ENCODE measurements at regions not wholly inside any gene's neighbourhood (a gene's known extent, or its start where the extent isn't known, plus 50 kb on each side); places are given as distances from the start of the nearest gene placed in this dataset.

GRCh38 chr11:32186118-32186517 lies 95.2 kb downstream of the RCN1 start:
- no peak for DNase-seq (ENCODE audit: low read depth in 1 of 2, low spot score in 1 of 2)
- Histone ChIP-seq H3K4me3 (replicated peaks; ENCODE audit: insufficient read depth, low read length) (no peak overlapping the region), H3K27me3 (ENCODE audit: insufficient read depth, poor library complexity, severe bottlenecking) (peaks cover 2% of the 10 kb centered on the region), H3K27ac (replicated peaks) (no peak overlapping the region)
- TF ChIP-seq REST (IDR thresholded peaks at IDR 0.05; ENCODE audit: insufficient replicate concordance, low read depth), result no peak
- no peak for TF ChIP-seq CTCF (IDR thresholded peaks at IDR 0.05; ENCODE audit: insufficient read depth, low read length)
- no peak for TF ChIP-seq SPI1 (IDR thresholded peaks at IDR 0.05; ENCODE audit: borderline replicate concordance, low read depth)
- TF ChIP-seq GABPA (IDR thresholded peaks at IDR 0.05; ENCODE audit: low read depth), result no peak
- no peak for TF ChIP-seq POLR2AphosphoS5 (IDR thresholded peaks at IDR 0.05; ENCODE audit: low read depth)

GRCh38 chr11:32187111-32187510 lies 96.2 kb downstream of the RCN1 start:
- peaks cover 2% of the 10 kb centered on the region for H3K27me3 ChIP-seq (ENCODE audit: insufficient read depth, poor library complexity, severe bottlenecking)
- no peak overlapping the region for H3K27ac ChIP-seq (replicated peaks)
- TF ChIP-seq GABPA (IDR thresholded peaks at IDR 0.05; ENCODE audit: low read depth) (no peak), POLR2AphosphoS5 (IDR thresholded peaks at IDR 0.05; ENCODE audit: low read depth) (no peak), SPI1 (IDR thresholded peaks at IDR 0.05; ENCODE audit: borderline replicate concordance, low read depth) (no peak), CTCF (IDR thresholded peaks at IDR 0.05; ENCODE audit: insufficient read depth, low read length) (no peak), REST (IDR thresholded peaks at IDR 0.05; ENCODE audit: insufficient replicate concordance, low read depth) (no peak)
- no peak overlapping the region for H3K4me3 ChIP-seq (replicated peaks; ENCODE audit: insufficient read depth, low read length)
- no peak for DNase-seq (ENCODE audit: low read depth in 1 of 2, low spot score in 1 of 2)

- no peaks in the 10 kb centered on the region for H3K27me3 ChIP-seq (ENCODE audit: insufficient read depth, poor library complexity, severe bottlenecking)
- H3K27ac ChIP-seq (replicated peaks), result no peak overlapping the region
- H3K4me3 ChIP-seq (replicated peaks; ENCODE audit: insufficient read depth, low read length), result no peak overlapping the region
- DNase-seq (ENCODE audit: low read depth in 1 of 2, low spot score in 1 of 2), result no peak
- no peak for TF ChIP-seq GABPA (IDR thresholded peaks at IDR 0.05; ENCODE audit: low read depth)
- TF ChIP-seq SPI1 (IDR thresholded peaks at IDR 0.05; ENCODE audit: borderline replicate concordance, low read depth), result no peak
- no peak for TF ChIP-seq REST (IDR thresholded peaks at IDR 0.05; ENCODE audit: insufficient replicate concordance, low read depth)
- no peak for TF ChIP-seq CTCF (IDR thresholded peaks at IDR 0.05; ENCODE audit: insufficient read depth, low read length)
- no peak for TF ChIP-seq POLR2AphosphoS5 (IDR thresholded peaks at IDR 0.05; ENCODE audit: low read depth)
Measured at GRCh38 chr11:32188785-32189184, 97.9 kb downstream of the RCN1 start.
